Hepatocyte (in vitro differentiated cells): ENCODE measurements at regions not wholly inside any gene's neighbourhood (a gene's known extent, or its start where the extent isn't known, plus 50 kb on each side); places are given as distances from the start of the nearest gene placed in this dataset.

ENCODE experiments used
- DNase-seq: peaks from one replicate; pipeline ENCODE4 v3.0.0-alpha.2; 2016; ENCODE audit warnings: low spot score
- H2AFZ ChIP-seq: fragments of 200-600 bp; sonication (generic); 2 replicates; pipeline ENCODE4 v1.6.0; 2016; ENCODE audit warnings: antibody characterized with exemption, mild to moderate bottlenecking
- H3K27ac ChIP-seq: fragments of 200-600 bp; sonication (generic); 2 replicates; pipeline ENCODE4 v1.5.1; 2016; ENCODE audit warnings: mild to moderate bottlenecking
- H3K27me3 ChIP-seq: fragments of 200-600 bp; sonication (generic); 2 replicates; pipeline ENCODE4 v1.6.1; 2016
- H3K36me3 ChIP-seq: fragments of 200-600 bp; sonication (generic); replicated peaks from 2 replicates; pipeline ENCODE4 v1.5.1; 2016; ENCODE audit warnings: low read depth; ENCODE audit not compliant: insufficient read depth
- H3K4me1 ChIP-seq: fragments of 200-600 bp; sonication (generic); 2 replicates; pipeline ENCODE4 v1.5.1; 2016; ENCODE audit warnings: mild to moderate bottlenecking, moderate library complexity; ENCODE audit not compliant: insufficient read depth
- H3K4me2 ChIP-seq: fragments of 200-600 bp; sonication (generic); 2 replicates; pipeline ENCODE4 v1.6.0; 2016
- H3K4me3 ChIP-seq: fragments of 200-600 bp; sonication (generic); 2 replicates; pipeline ENCODE4 v1.5.1; 2016; ENCODE audit warnings: mild to moderate bottlenecking
- H3K79me2 ChIP-seq: fragments of 200-600 bp; sonication (generic); 2 replicates; pipeline ENCODE4 v1.6.0; 2017; ENCODE audit warnings: mild to moderate bottlenecking
- H3K9me2 ChIP-seq: fragments of 200-600 bp; sonication (generic); replicated peaks from 2 replicates; pipeline ENCODE4 v1.6.0; 2017; ENCODE audit warnings: mild to moderate bottlenecking; ENCODE audit not compliant: insufficient read depth
- H3K9me3 ChIP-seq: fragments of 200-600 bp; sonication (generic); 2 replicates; pipeline ENCODE4 v1.5.1; 2016; ENCODE audit warnings: low read depth, mild to moderate bottlenecking
- H4K20me1 ChIP-seq: fragments of 200-600 bp; sonication (generic); 2 replicates; pipeline ENCODE4 v1.6.0; 2016; ENCODE audit warnings: mild to moderate bottlenecking; ENCODE audit not compliant: insufficient read depth, poor library complexity, severe bottlenecking
- CTCF ChIP-seq: fragments of 200-600 bp; sonication (generic); IDR thresholded peaks from 2 replicates; pipeline ENCODE4 v1.5.1; 2016; ENCODE audit warnings: antibody characterized with exemption, mild to moderate bottlenecking; ENCODE audit not compliant: poor library complexity
- EZH2 ChIP-seq: fragments of 200-600 bp; sonication (generic); IDR thresholded peaks from 2 replicates; pipeline ENCODE4 v1.6.1; 2016; ENCODE audit warnings: antibody characterized with exemption, mild to moderate bottlenecking, borderline replicate concordance
- EZH2phosphoT487 ChIP-seq: fragments of 200-600 bp; sonication (generic); IDR thresholded peaks from one replicate; pipeline ENCODE4 v1.6.1; 2018; ENCODE audit warnings: antibody characterized with exemption, mild to moderate bottlenecking, low read depth, moderate library complexity; ENCODE audit not compliant: unreplicated experiment, severe bottlenecking
- WGBS: methylation state at CpG from one replicate; pipeline ENCODE4 v1.1.6; 2016; ENCODE audit warnings: low lambda C conversion rate; ENCODE audit errors: missing lambda C conversion rate; 5-methylcytosine and 5-hydroxymethylcytosine counted together

- TF ChIP-seq EZH2 (no peak), CTCF (no peak), EZH2phosphoT487 (no peak)
- H3K4me2 ChIP-seq = no peak overlapping the region
- H4K20me1 ChIP-seq = no peaks in the 10 kb centered on the region
- H3K4me3 ChIP-seq = no peak overlapping the region
- WGBS = 80% methylated on average over 2 of the region's 2 CpGs
- H3K27me3 ChIP-seq = no peaks in the 10 kb centered on the region
- no peak for DNase-seq
- no peaks in the 10 kb centered on the region for H3K9me2 ChIP-seq
- no peak overlapping the region for H2AFZ ChIP-seq
- no peaks in the 10 kb centered on the region for H3K9me3 ChIP-seq
- H3K36me3 ChIP-seq = no peaks in the 10 kb centered on the region
- no peaks in the 10 kb centered on the region for H3K4me1 ChIP-seq
- no peaks in the 10 kb centered on the region for H3K79me2 ChIP-seq
- H3K27ac ChIP-seq = no peak overlapping the region
Observed at GRCh38 chr3:87397211-87397610, 120.8 kb upstream of the POU1F1 start.

GRCh38 chr3:87390821-87391220 is 114.4 kb upstream of the POU1F1 start:
- no peak overlapping the region for H3K4me3 ChIP-seq
- no peak for DNase-seq
- H3K79me2 ChIP-seq = no peaks in the 10 kb centered on the region
- H2AFZ ChIP-seq = no peak overlapping the region
- H3K27ac ChIP-seq = no peak overlapping the region
- H3K4me1 ChIP-seq = no peaks in the 10 kb centered on the region
- H3K4me2 ChIP-seq = no peak overlapping the region
- TF ChIP-seq CTCF (no peak), EZH2 (no peak), EZH2phosphoT487 (no peak)
- no peaks in the 10 kb centered on the region for H4K20me1 ChIP-seq
- WGBS = 91% methylated on average over 3 of the region's 3 CpGs
- no peaks in the 10 kb centered on the region for H3K9me2 ChIP-seq
- H3K36me3 ChIP-seq = no peaks in the 10 kb centered on the region
- H3K27me3 ChIP-seq = no peaks in the 10 kb centered on the region
- no peaks in the 10 kb centered on the region for H3K9me3 ChIP-seq

GRCh38 chr3:87390353-87390752 is 114.0 kb upstream of the POU1F1 start:
- no peaks in the 10 kb centered on the region for H3K79me2 ChIP-seq
- H3K4me3 ChIP-seq = no peak overlapping the region
- TF ChIP-seq EZH2 (no peak), EZH2phosphoT487 (no peak), CTCF (no peak)
- no peak overlapping the region for H2AFZ ChIP-seq
- H3K9me3 ChIP-seq = no peaks in the 10 kb centered on the region
- DNase-seq = no peak
- H4K20me1 ChIP-seq = no peaks in the 10 kb centered on the region
- no peak overlapping the region for H3K4me2 ChIP-seq
- H3K27ac ChIP-seq = no peak overlapping the region
- no peaks in the 10 kb centered on the region for H3K4me1 ChIP-seq
- H3K9me2 ChIP-seq = no peaks in the 10 kb centered on the region
- H3K27me3 ChIP-seq = no peaks in the 10 kb centered on the region
- 76% methylated on average over 4 of the region's 4 CpGs for WGBS
- H3K36me3 ChIP-seq = no peaks in the 10 kb centered on the region

- Histone ChIP-seq H3K9me3 (no peaks in the 10 kb centered on the region), H3K4me1 (no peaks in the 10 kb centered on the region), H3K27me3 (no peaks in the 10 kb centered on the region), H3K4me3 (no peak overlapping the region), H3K27ac (no peak overlapping the region), H3K79me2 (no peaks in the 10 kb centered on the region), H2AFZ (no peak overlapping the region), H3K9me2 (no peaks in the 10 kb centered on the region), H3K4me2 (no peak overlapping the region), H4K20me1 (no peaks in the 10 kb centered on the region), H3K36me3 (no peaks in the 10 kb centered on the region)
- 97% methylated on average over 30 of the region's 30 CpGs for WGBS
- DNase-seq = no peak
- TF ChIP-seq EZH2 (no peak), EZH2phosphoT487 (no peak), CTCF (no peak)
Observed at GRCh38 chr3:87375231-87375682, 98.9 kb upstream of the POU1F1 start.
